T47D (cell line): ENCODE measurements at regions not wholly inside any gene's neighbourhood (a gene's known extent, or its start where the extent isn't known, plus 50 kb on each side); places are given as distances from the start of the nearest gene placed in this dataset.

ENCODE experiments used
- DNase-seq, 2 experiments: peaks; one replicate each; pipeline versions ENCODE4 v3.0.0 to v3.0.0-alpha.2; 2011 to 2012; ENCODE audit warnings: low read depth in 1 of 2, low spot score in 1 of 2
- JUND ChIP-seq: IDR thresholded peaks from 2 replicates; pipeline ENCODE4 v1.6.1; 2012; ENCODE audit warnings: low read depth
- in situ Hi-C: cut with HindIII; loops from 2 replicates; pipeline ENCODE4 v1.10.0; 2016; ENCODE audit warnings: low sequenced_read_pairs, low pct_unique_long_range_greater_than_20kb

DNA sequence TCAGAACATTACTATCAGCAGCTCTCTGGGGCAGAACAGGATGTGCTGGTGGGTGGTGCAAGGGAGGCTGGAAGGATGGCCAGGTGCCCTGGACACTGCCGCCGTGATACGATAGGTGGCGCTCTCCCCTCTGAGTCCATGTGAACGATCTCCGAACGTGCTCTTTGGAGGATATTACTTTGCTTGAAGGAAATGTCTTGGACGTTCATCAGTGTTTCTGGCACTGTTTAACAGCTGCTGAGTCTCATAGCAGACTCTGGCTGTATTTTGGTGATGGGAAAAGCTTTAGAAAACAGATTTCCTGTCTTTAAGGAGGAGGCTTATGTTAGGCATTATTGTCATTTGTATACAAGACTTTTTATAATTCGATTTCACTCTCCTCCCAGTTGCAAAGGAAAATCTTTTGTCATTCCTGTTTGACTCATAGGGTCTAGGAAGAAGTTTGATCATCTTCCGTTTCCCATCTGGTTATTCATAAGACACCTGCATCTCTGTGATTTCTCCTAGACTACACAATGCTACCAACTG, 386.2 kb upstream of the ADGRL2 start:
- in situ Hi-C loops: no loop called here
- no peak for TF ChIP-seq JUND
- DNase-seq: peak in 1 of 2 experiments; percentile 64

DNA sequence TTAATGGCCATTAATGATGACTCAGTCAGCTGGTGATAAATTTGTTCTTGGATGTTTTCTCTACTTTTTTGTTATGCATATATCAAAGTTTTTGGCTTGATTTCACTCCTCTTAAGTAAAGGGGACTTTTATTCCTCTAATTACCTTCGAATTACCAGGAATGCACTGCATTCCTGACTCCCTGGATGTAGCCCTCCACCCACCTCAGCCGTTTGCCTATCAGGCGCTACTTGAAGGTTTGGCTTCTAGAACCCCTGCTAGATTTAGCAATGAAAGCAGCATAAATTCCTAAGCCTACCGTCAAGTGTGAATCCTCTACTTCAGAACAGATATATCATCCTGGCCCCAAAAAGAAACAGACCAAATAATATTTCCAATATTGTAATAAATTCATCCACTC, 387.8 kb upstream of the ADGRL2 start:
- DNase-seq: no peak
- no peak for TF ChIP-seq JUND
- in situ Hi-C loops: no loop called here

DNA sequence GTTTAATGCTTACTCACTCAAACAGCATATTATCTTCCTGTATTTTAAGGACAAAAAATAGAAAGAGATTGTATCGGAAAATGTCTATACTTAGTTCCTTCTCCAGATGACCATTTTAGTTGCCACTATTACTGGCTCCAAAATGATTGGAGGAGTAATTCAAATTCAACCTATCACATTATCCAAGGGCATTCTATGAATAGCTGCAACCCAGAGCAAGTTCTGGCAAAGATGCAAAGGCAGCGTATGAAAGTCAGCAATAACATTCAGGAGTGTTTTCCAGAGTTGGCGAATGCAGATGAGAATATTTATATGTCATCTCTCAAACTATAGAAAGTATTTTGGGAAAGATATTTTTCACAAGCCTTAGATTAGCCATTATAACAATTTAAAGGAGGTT, 389.8 kb upstream of the ADGRL2 start:
- TF ChIP-seq JUND: no peak
- in situ Hi-C loops: no loop called here
- no peak for DNase-seq

DNA sequence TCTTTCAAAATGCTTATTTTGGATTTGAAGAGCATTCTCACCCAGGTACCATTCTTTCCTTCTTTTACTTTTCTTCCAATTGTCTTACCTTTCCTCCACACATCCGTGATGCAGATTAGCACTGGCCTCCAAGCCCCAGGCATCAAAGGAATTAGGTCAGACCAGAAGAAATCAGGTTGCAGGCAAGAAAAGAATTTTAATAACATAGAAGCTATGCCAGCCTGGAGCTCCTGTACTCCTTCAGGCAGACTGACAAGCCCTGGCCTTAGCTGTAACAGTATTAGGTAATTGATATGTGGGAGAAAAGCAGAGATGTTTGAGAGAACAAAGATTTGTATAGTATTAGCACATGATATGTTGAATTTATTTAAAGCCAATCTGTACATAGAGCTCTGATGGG, 390.4 kb upstream of the ADGRL2 start:
- in situ Hi-C loops: no loop called here

DNA sequence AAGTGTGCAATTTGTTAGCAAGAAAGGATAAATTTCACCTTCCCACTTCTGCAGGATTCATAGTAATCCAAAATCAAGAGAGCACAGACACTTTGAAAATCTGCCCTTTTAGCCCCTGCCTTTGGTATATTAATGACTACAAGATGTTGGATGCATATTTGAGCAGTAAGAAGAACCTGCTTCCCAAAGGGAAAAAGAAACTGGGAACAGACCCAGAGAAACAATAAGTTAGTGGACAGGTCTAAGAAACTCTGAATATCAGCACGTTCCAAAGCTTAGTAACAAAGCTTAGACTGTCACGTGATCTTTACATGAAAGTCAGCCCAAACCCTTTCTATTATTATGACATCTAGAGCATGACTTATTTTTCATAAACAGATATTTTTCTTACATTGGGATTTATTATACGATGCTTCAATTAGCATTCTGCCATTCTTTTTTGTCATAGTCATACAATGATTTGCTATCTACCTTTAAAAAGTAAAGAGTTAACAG, 390.9 kb upstream of the ADGRL2 start:
- DNase-seq: no peak
- in situ Hi-C loops: no loop called here
- TF ChIP-seq JUND: no peak

More for the DNA sequence above, 390.4 kb upstream of the ADGRL2 start:
- no peak for DNase-seq
- TF ChIP-seq JUND: no peak

DNA sequence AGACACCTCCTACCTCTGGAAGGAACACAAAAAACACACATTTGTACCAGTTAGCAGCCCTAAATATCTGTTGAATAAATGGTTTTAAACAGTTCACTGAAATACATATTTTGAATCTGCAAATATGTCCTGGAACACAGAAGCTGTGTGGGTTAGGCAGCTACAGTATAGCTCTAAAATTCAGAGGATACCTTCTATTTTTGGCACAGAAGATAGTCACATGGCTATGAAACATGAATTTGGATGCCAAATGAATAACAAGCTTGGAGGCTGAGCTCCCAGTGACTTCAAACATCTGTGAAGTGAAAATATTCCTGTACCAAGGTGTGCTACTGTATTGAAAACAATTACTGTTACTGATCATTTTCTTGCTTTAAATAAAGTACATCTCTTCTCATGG, 391.5 kb upstream of the ADGRL2 start:
- in situ Hi-C loops: no loop called here
- DNase-seq: no peak
- TF ChIP-seq JUND: no peak

DNA sequence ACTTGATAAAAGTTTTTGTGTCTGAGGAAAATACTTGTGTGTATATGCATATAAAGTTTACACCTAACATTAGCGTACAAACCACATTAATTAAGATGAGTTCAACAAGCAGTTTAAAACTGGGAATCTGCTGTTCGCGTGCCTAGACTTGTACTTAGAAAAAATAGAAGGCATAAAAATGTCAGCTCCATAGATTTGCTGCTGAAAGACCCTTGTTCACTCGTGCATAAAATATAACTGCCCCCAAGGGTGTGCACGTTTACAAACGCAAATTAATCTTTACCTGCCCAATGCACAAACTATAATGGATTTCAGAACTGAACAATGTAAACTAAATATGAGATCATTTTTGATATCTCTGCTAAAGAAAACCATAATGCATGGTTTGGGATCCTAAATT, 392.3 kb upstream of the ADGRL2 start:
- no peak for TF ChIP-seq JUND

DNA sequence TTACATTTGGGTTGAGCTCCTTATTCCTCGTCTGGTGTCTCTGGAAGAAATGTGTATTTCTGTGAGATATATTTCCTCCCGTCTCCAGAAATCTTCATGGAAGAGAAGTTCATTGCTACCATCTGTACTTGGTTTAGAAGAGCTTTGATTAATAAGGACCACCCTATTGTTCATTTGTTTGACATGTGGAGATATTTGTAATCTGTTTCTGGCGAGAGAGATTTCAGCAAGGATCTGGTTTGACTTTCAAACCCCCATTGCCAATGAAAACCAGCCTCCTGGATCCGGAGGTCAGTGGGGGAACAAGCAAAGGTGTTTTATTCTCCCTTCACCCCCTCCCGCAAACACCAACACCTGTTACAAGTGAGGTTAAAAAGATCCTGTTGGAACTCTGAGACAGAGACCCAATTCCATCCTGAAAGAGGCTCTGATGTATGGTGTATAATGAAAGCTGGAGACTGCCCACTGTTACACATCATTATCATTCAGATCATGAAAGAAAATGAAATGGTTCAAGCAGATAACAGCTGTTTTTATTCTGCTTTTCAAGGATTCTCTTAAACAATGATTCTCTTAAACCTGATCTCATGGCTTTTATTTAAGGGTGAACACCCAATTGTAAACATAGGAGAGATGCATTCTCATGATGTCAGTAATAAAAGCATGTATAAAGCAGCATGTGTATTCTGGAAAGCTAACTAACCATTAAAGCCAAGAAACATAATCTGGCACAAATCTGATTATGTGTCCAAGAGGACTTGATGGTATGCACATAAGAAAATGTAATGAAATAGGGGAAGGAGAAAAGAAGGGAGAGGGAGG, 393.5 kb upstream of the ADGRL2 start:
- DNase-seq: no peak
- in situ Hi-C loops: no loop called here
- TF ChIP-seq JUND: no peak

More for the DNA sequence above, 392.3 kb upstream of the ADGRL2 start:
- no peak for DNase-seq
- in situ Hi-C loops: no loop called here

DNA sequence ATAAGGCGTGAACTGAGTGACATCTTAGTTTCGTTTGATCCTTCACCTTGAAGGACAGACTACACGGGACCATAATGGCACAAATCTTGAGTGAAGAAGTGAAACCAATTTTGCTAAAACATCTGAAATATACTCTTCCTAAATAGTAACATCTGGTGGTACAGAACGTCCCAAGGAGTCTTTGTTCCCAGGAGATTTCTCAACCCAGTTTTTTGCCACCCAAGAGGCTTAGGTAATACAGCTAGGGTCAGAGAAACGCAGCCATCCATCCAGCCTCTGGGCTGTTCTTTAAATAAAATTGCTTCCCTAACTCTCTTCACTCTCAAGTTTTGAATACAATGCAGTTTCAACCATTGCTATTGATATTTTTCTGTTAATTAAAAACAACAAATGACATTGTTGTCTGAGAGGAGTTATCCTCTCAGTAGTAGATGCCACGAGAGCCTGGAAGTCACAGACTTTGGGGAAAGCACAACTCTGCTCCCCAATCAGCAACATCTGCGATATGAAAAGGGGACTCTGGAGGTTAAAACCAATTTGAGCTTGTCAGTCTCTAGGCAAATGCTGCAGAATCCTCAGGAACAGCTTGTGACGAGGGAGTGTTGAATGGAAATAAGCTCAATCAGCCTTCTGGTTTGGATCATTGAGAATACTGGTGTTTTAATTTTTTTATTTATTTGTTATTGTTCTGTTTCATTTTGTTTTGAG, 394.3 kb upstream of the ADGRL2 start:
- no peak for DNase-seq
- in situ Hi-C loops: no loop called here
- TF ChIP-seq JUND: no peak

DNA sequence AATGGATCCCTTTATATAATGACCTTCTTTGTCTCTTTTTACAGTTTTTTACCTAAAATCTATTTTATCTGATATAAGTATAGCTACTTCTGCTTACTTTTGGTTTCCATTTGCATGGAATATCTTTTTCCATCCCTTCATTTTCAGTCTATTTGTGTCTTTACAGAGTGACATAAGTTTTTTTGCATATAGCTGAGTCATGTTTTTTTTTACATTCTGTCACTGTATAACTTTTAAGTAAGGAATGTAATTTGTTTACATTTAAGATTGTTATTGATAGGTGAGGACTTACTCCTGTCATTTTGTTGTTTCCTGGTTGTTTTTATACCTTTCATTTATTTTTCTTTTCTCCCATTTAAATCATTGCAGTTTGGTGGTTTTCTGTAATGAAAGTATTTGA, 402.7 kb upstream of the ADGRL2 start:
- no peak for TF ChIP-seq JUND
- in situ Hi-C loops: no loop called here
- DNase-seq: peak in 1 of 2 experiments; percentile 18

DNA sequence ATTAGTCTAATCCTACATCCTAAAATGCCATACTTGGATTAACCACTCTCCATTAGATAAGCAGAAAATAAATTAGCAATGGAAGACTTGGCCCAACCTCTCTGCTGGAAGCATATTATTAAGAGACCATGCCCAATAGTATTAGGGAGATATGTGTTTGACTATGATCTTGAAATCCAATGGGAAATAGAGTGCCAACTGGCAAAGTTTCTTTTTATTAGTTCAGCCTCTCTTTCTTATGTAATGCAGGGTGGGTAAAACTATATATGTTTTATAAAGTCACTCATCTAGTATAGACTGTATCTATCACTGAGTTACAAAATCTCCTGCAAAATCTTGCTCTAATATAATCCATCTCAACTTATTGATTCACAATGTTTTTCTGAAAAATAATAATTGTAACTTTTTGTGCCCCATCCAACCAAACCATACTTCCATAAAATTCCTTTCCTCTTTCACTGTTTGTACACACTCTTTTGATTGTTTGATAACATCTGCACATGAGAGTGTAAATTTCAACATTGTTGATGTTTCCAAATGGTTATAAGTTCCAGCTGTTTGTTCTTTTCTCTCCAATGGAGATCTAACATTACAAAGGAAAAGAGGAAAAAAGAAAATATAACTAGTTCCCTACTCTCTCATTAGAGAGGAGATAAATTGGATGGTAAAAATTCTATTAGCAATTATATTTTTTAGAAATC, 408.1 kb upstream of the ADGRL2 start:
- in situ Hi-C loops: no loop called here
- DNase-seq: no peak
- TF ChIP-seq JUND: no peak

DNA sequence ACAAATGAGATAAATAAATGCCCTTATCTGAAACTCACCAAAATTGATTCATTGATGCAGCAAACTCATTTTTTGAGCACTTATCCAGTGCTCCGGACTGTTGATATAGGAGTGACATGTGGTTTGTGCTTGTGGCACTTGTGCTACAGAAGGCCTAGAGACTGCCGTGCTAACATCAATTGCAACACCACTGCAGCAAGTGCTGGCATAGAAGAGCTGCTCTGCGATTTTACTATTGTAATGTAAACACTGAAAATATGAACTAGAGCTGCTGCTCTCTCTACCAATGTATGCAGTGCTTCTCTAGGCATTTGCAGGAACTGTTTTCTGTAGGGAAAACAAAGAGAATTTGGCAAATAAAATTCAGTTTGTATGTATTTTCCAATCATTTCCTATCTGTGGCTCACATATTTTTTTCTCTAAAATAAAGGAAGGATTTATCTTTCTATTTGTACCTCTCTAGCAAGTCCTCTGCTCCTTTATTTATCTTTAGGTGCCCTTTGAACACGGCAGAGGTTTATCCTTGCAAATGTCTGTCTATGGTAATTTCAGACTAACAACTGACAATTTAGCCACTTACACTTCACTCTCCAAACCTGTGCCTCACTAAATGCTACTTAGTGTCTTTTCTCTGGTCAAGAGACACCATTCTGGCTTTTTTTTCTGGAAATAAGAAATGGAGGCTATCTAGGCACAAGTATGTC, 409.5 kb upstream of the ADGRL2 start:
- DNase-seq: peak in 1 of 2 experiments; percentile 15
- TF ChIP-seq JUND: no peak
- in situ Hi-C loops: no loop called here
